OCI-LY3 (cell line): ENCODE measurements at regions not wholly inside any gene's neighbourhood (a gene's known extent, or its start where the extent isn't known, plus 50 kb on each side); places are given as distances from the start of the nearest gene placed in this dataset.

Source experiments
- H2AFZ ChIP-seq: fragments of 200-600, 300-600 bp; shearing (Covaris generic); 2 replicates; pipeline ENCODE4 v1.6.0; 2014; ENCODE audit warnings: antibody characterized with exemption, low read depth, low read length
- H3K27ac ChIP-seq: fragments of 200-600, 300-600 bp; sonication (generic); 2 replicates; pipeline ENCODE4 v1.5.1; 2014; ENCODE audit warnings: mild to moderate bottlenecking, low read length, moderate library complexity, mixed read lengths
- H3K27me3 ChIP-seq: fragments of 200-600, 300-600 bp; sonication (generic); 2 replicates; pipeline ENCODE4 v1.6.1; 2014; ENCODE audit warnings: low read depth, low read length, mixed read lengths
- H3K36me3 ChIP-seq: fragments of 200-600, 300-600 bp; sonication (generic); replicated peaks from 2 replicates; pipeline ENCODE3; 2014; ENCODE audit warnings: low read depth, low read length, mixed read lengths
- H3K4me1 ChIP-seq: fragments of 300-600, 200-600 bp; sonication (generic); 2 replicates; pipeline ENCODE4 v1.6.1; 2014; ENCODE audit warnings: low read length, mixed read lengths
- H3K4me2 ChIP-seq: fragments of 200-600, 300-600 bp; sonication (generic); 2 replicates; pipeline ENCODE4 v1.6.1; 2014; ENCODE audit warnings: low read length, mixed read lengths
- H3K4me3 ChIP-seq: fragments of 300-600, 200-600 bp; sonication (generic); 2 replicates; pipeline ENCODE4 v1.5.1; 2014; ENCODE audit warnings: antibody characterized with exemption, mild to moderate bottlenecking, low read length, moderate library complexity
- H3K79me2 ChIP-seq: fragments of 300-600, 200-600 bp; shearing (Covaris generic); 2 replicates; pipeline ENCODE4 v1.6.1; 2014; ENCODE audit warnings: mild to moderate bottlenecking, low read length, mixed read lengths
- H3K9ac ChIP-seq: fragments of 300-600, 200-600 bp; shearing (Covaris generic); 2 replicates; pipeline ENCODE4 v1.6.0; 2014; ENCODE audit warnings: mild to moderate bottlenecking, low read length, moderate library complexity
- H3K9me3 ChIP-seq: fragments of 200-600, 300-600 bp; shearing (Covaris generic); 2 replicates; pipeline ENCODE4 v1.6.1; 2014; ENCODE audit warnings: low read length, mixed read lengths; ENCODE audit not compliant: insufficient read depth
- H4K20me1 ChIP-seq: fragments of 200-600, 300-600 bp; sonication (generic); 2 replicates; pipeline ENCODE4 v1.6.1; 2016; ENCODE audit warnings: low read length, mixed read lengths; ENCODE audit not compliant: insufficient read depth
- EZH2phosphoT487 ChIP-seq: fragments of 200-600 bp; shearing (Covaris generic); IDR thresholded peaks from 2 replicates; pipeline ENCODE4 v1.6.1; 2018; ENCODE audit warnings: antibody characterized with exemption, mixed run types, low read depth
- TF ChIP-seq, protein P1 (sequence below): fragments of 200-600, 300-600 bp; sonication (generic); IDR thresholded peaks from 2 replicates; pipeline ENCODE4 v1.5.1; 2014; ENCODE audit warnings: antibody characterized with exemption, low read length, low read depth

GRCh38 chr1:113314600-113314999 lies 75.7 kb upstream of the MAGI3 start:
- no peaks in the 10 kb centered on the region for H3K36me3 ChIP-seq
- H3K9ac ChIP-seq: no peak overlapping the region
- no peaks in the 10 kb centered on the region for H4K20me1 ChIP-seq
- no peak overlapping the region for H3K4me2 ChIP-seq
- no peak overlapping the region for H2AFZ ChIP-seq
- H3K9me3 ChIP-seq: no peaks in the 10 kb centered on the region
- H3K4me3 ChIP-seq: no peak overlapping the region
- H3K4me1 ChIP-seq: no peaks in the 10 kb centered on the region
- TF ChIP-seq EZH2phosphoT487: no peak
- TF ChIP-seq, protein P1, sequence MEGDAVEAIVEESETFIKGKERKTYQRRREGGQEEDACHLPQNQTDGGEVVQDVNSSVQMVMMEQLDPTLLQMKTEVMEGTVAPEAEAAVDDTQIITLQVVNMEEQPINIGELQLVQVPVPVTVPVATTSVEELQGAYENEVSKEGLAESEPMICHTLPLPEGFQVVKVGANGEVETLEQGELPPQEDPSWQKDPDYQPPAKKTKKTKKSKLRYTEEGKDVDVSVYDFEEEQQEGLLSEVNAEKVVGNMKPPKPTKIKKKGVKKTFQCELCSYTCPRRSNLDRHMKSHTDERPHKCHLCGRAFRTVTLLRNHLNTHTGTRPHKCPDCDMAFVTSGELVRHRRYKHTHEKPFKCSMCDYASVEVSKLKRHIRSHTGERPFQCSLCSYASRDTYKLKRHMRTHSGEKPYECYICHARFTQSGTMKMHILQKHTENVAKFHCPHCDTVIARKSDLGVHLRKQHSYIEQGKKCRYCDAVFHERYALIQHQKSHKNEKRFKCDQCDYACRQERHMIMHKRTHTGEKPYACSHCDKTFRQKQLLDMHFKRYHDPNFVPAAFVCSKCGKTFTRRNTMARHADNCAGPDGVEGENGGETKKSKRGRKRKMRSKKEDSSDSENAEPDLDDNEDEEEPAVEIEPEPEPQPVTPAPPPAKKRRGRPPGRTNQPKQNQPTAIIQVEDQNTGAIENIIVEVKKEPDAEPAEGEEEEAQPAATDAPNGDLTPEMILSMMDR: no peak
- no peaks in the 10 kb centered on the region for H3K79me2 ChIP-seq
- no peak overlapping the region for H3K27ac ChIP-seq
- H3K27me3 ChIP-seq: no peaks in the 10 kb centered on the region

DNA sequence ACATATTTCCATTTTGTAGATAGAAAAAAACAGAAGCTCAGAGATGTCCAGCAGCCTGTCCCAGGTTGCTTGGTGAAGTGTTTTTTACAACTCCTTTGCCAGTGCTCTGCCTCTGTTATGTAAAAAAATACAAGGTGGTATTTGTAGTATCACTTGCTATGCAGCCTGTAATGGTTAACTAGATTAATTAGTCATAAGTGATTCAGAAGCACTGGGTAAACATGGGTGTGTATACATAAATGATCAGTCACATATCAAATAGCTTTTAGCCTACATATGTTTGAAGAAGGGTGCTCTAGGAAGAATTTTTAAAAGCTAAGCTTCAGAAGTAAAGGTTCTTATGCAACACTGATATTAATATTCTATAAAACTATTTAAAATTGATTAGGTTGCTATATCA lies 70.0 kb upstream of the MAGI3 start:
- Histone ChIP-seq H3K9me3 (no peaks in the 10 kb centered on the region), H3K4me3 (no peak overlapping the region), H3K4me2 (no peak overlapping the region), H3K27me3 (no peaks in the 10 kb centered on the region), H4K20me1 (no peaks in the 10 kb centered on the region), H3K79me2 (no peaks in the 10 kb centered on the region), H3K36me3 (no peaks in the 10 kb centered on the region), H3K27ac (no peak overlapping the region), H3K4me1 (no peaks in the 10 kb centered on the region), H3K9ac (no peak overlapping the region), H2AFZ (no peak overlapping the region)
- no peak for TF ChIP-seq EZH2phosphoT487
- TF ChIP-seq, protein P1: no peak

GRCh38 chr1:113320972-113321680 lies 69.2 kb upstream of the MAGI3 start:
- H3K4me2 ChIP-seq: no peak overlapping the region
- TF ChIP-seq, protein P1: no peak
- no peak for TF ChIP-seq EZH2phosphoT487
- H2AFZ ChIP-seq: no peak overlapping the region

DNA sequence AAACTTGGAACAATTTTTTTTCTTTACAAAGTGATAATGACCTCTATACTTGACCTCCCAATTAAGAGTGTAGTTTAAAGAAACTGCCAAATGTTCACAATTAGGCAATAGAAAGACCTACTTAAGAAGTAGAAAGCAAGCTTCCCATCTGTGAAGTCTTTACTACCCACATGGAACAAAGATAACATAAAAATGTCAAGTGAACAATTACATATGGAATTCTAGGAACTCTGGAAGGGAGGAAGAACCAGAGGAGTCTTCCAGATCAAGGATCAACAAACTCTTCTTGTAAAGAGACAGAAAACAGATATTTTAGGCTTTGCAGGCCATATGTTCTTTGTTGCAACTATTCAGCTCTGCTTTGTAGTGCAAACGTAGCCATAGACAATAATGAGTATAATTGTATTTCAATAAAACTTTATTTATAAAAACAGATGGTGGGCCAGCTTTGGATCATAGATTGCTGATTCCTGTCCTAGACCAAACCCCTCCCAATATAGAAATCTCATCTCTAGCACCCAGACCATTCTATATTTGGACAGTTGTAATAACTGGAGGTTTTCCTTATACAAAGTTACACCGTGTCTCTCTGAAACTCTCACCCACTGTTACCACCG lies 68.4 kb upstream of the MAGI3 start:
- H3K4me3 ChIP-seq: no peak overlapping the region
- no peaks in the 10 kb centered on the region for H3K79me2 ChIP-seq
- no peak overlapping the region for H3K9ac ChIP-seq
- no peak overlapping the region for H2AFZ ChIP-seq
- H3K27me3 ChIP-seq: no peaks in the 10 kb centered on the region
- no peaks in the 10 kb centered on the region for H3K36me3 ChIP-seq
- H4K20me1 ChIP-seq: no peaks in the 10 kb centered on the region
- TF ChIP-seq EZH2phosphoT487: no peak
- TF ChIP-seq, protein P1: no peak
- H3K9me3 ChIP-seq: no peaks in the 10 kb centered on the region
- H3K4me1 ChIP-seq: no peaks in the 10 kb centered on the region
- H3K27ac ChIP-seq: no peak overlapping the region
- H3K4me2 ChIP-seq: no peak overlapping the region

More at GRCh38 chr1:113320972-113321680, 69.2 kb upstream of the MAGI3 start:
- H3K27ac ChIP-seq: no peak overlapping the region
- no peaks in the 10 kb centered on the region for H3K36me3 ChIP-seq
- no peaks in the 10 kb centered on the region for H3K79me2 ChIP-seq
- no peaks in the 10 kb centered on the region for H3K9me3 ChIP-seq
- H3K4me3 ChIP-seq: no peak overlapping the region
- no peaks in the 10 kb centered on the region for H3K27me3 ChIP-seq
- no peaks in the 10 kb centered on the region for H3K4me1 ChIP-seq
- no peaks in the 10 kb centered on the region for H4K20me1 ChIP-seq
- H3K9ac ChIP-seq: no peak overlapping the region
